ENCODE measurements at regions not wholly inside any gene's neighbourhood (a gene's known extent, or its start where the extent isn't known, plus 50 kb on each side); places are given as distances from the start of the nearest gene placed in this dataset.

DNA sequence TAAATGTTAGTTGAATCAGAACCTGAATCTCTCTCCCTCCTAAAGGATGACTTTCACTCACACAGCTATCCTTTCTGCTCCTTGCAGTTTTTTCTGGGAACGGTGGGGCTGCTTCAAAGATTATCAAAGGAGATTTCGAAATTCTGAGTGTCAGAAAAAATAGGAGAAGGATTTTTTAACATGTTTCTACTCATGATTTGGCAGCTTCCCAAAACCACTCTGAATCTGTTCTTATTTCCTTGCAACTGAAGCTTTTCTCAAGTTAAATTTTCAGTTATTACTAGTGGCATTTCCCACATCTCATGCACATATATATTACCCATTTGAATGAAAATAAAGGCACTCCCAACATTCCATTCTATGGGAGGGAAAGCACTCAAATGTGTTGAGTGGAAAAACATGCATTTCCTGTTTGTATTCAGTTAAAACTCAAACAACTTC lies 123.6 kb downstream of the LCA5 start:
- TF ChIP-seq CTBP1 (IDR thresholded peaks at IDR 0.05; ENCODE audit: borderline replicate concordance) (no peak), FOXM1 (IDR thresholded peaks at IDR 0.05; ENCODE audit: borderline replicate concordance) (no peak), SP1 (IDR thresholded peaks at IDR 0.05) (no peak), FOXK2 (IDR thresholded peaks at IDR 0.05) (no peak), ELF4 (IDR thresholded peaks at IDR 0.05) (no peak), TARDBP (IDR thresholded peaks at IDR 0.05) (no peak), BHLHE40 (IDR thresholded peaks at IDR 0.05; ENCODE audit: borderline replicate concordance) (no peak), ARNT (IDR thresholded peaks at IDR 0.05) (no peak), SUZ12 (IDR thresholded peaks at IDR 0.05) (no peak)
